CD4-positive, alpha-beta T cell treated with Interleukin-4 for 4 hours (primary cell): ENCODE measurements at regions not wholly inside any gene's neighbourhood (a gene's known extent, or its start where the extent isn't known, plus 50 kb on each side); places are given as distances from the start of the nearest gene placed in this dataset.
"Not testable (repeated sequence)": the region's sequence is repeated elsewhere in the genome, so short reads cannot be mapped to it uniquely, and the experiment has no call there.

Experiments used
- DNase-seq: peaks from one replicate; pipeline ENCODE4 v3.0.0-alpha.2; 2020

- no peak for DNase-seq
Measured at GRCh38 chr14:38973083-38973700, 129.8 kb downstream of the SEC23A start.

- DNase-seq = no peak
Measured at GRCh38 chr14:38972511-38972910, 130.5 kb downstream of the SEC23A start.

- DNase-seq = no peak
Measured at GRCh38 chr14:38971258-38971921, 131.6 kb downstream of the SEC23A start.

- no peak for DNase-seq
Measured at GRCh38 chr14:38964630-38965029, 138.4 kb downstream of the SEC23A start.

- DNase-seq = no peak
Measured at GRCh38 chr14:38960946-38961531, 142.0 kb downstream of the SEC23A start.

GRCh38 chr14:38959021-38959420 is 144.0 kb downstream of the SEC23A start:
- DNase-seq = no peak

GRCh38 chr14:38958589-38958988 is 144.4 kb downstream of the SEC23A start:
- no peak for DNase-seq

- DNase-seq = no peak
Measured at GRCh38 chr14:38951451-38951850, 151.6 kb downstream of the SEC23A start.

GRCh38 chr14:38950676-38951075 is 152.4 kb downstream of the SEC23A start:
- no peak for DNase-seq

- no peak for DNase-seq
Measured at GRCh38 chr14:38948576-38948975, 154.5 kb downstream of the SEC23A start.

GRCh38 chr14:38948171-38948570 is 154.9 kb downstream of the SEC23A start:
- no peak for DNase-seq

- DNase-seq = no peak
Measured at GRCh38 chr14:38947343-38947742, 155.7 kb downstream of the SEC23A start.

GRCh38 chr14:38944691-38945090 is 158.3 kb downstream of the SEC23A start:
- DNase-seq = no peak

GRCh38 chr14:38941488-38941887 is 161.5 kb downstream of the SEC23A start:
- no peak for DNase-seq

- DNase-seq = not testable (repeated sequence)
Measured at GRCh38 chr14:38932653-38933000, 170.4 kb downstream of the SEC23A start.

- no peak for DNase-seq
Measured at GRCh38 chr14:38931969-38932652, 170.9 kb downstream of the SEC23A start.

GRCh38 chr14:38930898-38931297 is 172.1 kb downstream of the SEC23A start:
- DNase-seq = no peak

- DNase-seq = no peak
Measured at GRCh38 chr14:38930022-38930421, 173.0 kb downstream of the SEC23A start.

GRCh38 chr14:38929416-38929815 is 173.6 kb downstream of the SEC23A start:
- DNase-seq = no peak

GRCh38 chr14:38921893-38922292 is 181.1 kb downstream of the SEC23A start:
- not testable (repeated sequence) for DNase-seq

- no peak for DNase-seq
Measured at GRCh38 chr14:38915125-38915524, 187.9 kb downstream of the SEC23A start.

- DNase-seq = no peak
Measured at GRCh38 chr14:38910092-38910491, 192.9 kb downstream of the SEC23A start.

GRCh38 chr14:38904959-38905358 is 198.1 kb downstream of the SEC23A start:
- DNase-seq = no peak

- no peak for DNase-seq
Measured at GRCh38 chr14:38901791-38902190, 201.2 kb downstream of the SEC23A start.
